IMR-90 (cell line): ENCODE measurements at regions not wholly inside any gene's neighbourhood (a gene's known extent, or its start where the extent isn't known, plus 50 kb on each side); places are given as distances from the start of the nearest gene placed in this dataset.

Experiments used
- ATAC-seq: fragments of 200-7000 bp; cut with Tn5 transposase; 2 replicates; pipeline ENCODE4 v1.9.1; 2020; ENCODE audit warnings: low read depth, mild to moderate bottlenecking, moderate library complexity
- BruUV-seq: library from RNA; stranded (reverse); fragments of 400-500 nt; replicated peaks from 2 replicates; lab custom pipeline; 2021; lab: Mats Ljungman, UMichigan
- CTCF ChIA-PET: fragments of 300-600 bp; formaldehyde crosslinking; extraction: SDS; loops from one replicate; lab custom pipeline; 2021; ENCODE audit warnings: antibody characterized with exemption; lab: Yijun Ruan, JAX
- POLR2A ChIA-PET: fragments of 300-600 bp; sonication (Branson Sonifier 250); formaldehyde crosslinking; loops from one replicate; lab custom pipeline; 2022; ENCODE audit warnings: antibody characterized with exemption; ENCODE audit not compliant: unreplicated experiment; lab: Charles Lee
- DNase-seq: peaks from one replicate; pipeline ENCODE4 v3.0.0; 2013
- H2AFZ ChIP-seq: replicated peaks from 2 replicates; pipeline ENCODE3; 2013; ENCODE audit warnings: low read length, mild to moderate bottlenecking; ENCODE audit not compliant: poor library complexity
- H2AK5ac ChIP-seq: 2 replicates; pipeline ENCODE4 v1.6.1; 2013; ENCODE audit warnings: low read depth, low read length, inconsistent platforms
- H2AK9ac ChIP-seq: replicated peaks from 2 replicates; pipeline ENCODE3; 2013; ENCODE audit warnings: mild to moderate bottlenecking, low read depth, low read length, moderate library complexity; ENCODE audit not compliant: poor library complexity
- H2BK120ac ChIP-seq: 2 replicates; pipeline ENCODE4 v1.6.1; 2013; ENCODE audit warnings: low read depth, low read length, inconsistent platforms
- H2BK15ac ChIP-seq: 3 replicates; pipeline ENCODE4 v1.6.1; 2013; ENCODE audit warnings: low read depth, low read length, inconsistent platforms
- H2BK20ac ChIP-seq: 2 replicates; pipeline ENCODE4 v1.6.1; 2013; ENCODE audit warnings: low read depth, mild to moderate bottlenecking, inconsistent platforms, low read length, moderate library complexity
- H2BK5ac ChIP-seq: 2 replicates; pipeline ENCODE4 v1.6.1; 2013; ENCODE audit warnings: mild to moderate bottlenecking, low read depth, low read length, inconsistent platforms; ENCODE audit not compliant: poor library complexity, severe bottlenecking
- H3K14ac ChIP-seq: replicated peaks from 2 replicates; pipeline ENCODE4 v1.6.1; 2013; ENCODE audit warnings: low read depth, low read length, inconsistent platforms
- H3K18ac ChIP-seq: 2 replicates; pipeline ENCODE4 v1.6.1; 2013; ENCODE audit warnings: low read depth, low read length, control low read depth
- H3K23ac ChIP-seq: 2 replicates; pipeline ENCODE4 v1.6.1; 2013; ENCODE audit warnings: low read depth, low read length, inconsistent platforms
- H3K27ac ChIP-seq: 2 replicates; pipeline ENCODE4 v1.5.1; 2013; ENCODE audit warnings: mild to moderate bottlenecking, control low read depth, low read length; ENCODE audit not compliant: insufficient read depth
- H3K27me3 ChIP-seq: 2 replicates; pipeline ENCODE4 v1.6.1; 2013; ENCODE audit warnings: low read length; ENCODE audit not compliant: control insufficient read depth, insufficient read depth
- H3K36me3 ChIP-seq: 2 replicates; pipeline ENCODE4 v1.6.1; 2013; ENCODE audit warnings: low read length, mixed read lengths; ENCODE audit not compliant: control insufficient read depth, insufficient read depth
- H3K4ac ChIP-seq: 2 replicates; pipeline ENCODE4 v1.6.1; 2013; ENCODE audit warnings: low read depth, low read length, inconsistent platforms
- H3K4me1 ChIP-seq: 2 replicates; pipeline ENCODE4 v1.6.1; 2013; ENCODE audit warnings: low read length, mixed read lengths; ENCODE audit not compliant: control insufficient read depth, insufficient read depth
- H3K4me2 ChIP-seq: 2 replicates; pipeline ENCODE4 v1.6.1; 2013; ENCODE audit warnings: low read depth, mild to moderate bottlenecking, control low read depth, low read length, moderate library complexity
- H3K4me3 ChIP-seq: 2 replicates; pipeline ENCODE4 v1.5.1; 2013; ENCODE audit warnings: low read depth, mild to moderate bottlenecking, control low read depth, low read length, moderate library complexity; ENCODE audit not compliant: insufficient read depth
- H3K56ac ChIP-seq: 2 replicates; pipeline ENCODE4 v1.6.1; 2013; ENCODE audit warnings: low read length, inconsistent platforms; ENCODE audit not compliant: insufficient read depth; ENCODE audit errors: extremely low read depth
- H3K79me1 ChIP-seq, 2 experiments: 2 replicates each; pipeline ENCODE4 v1.6.1; 2013; ENCODE audit warnings: low read length in 2 of 2, inconsistent platforms in 1 of 2, low read depth in 1 of 2
- H3K9ac ChIP-seq: 2 replicates; pipeline ENCODE4 v1.6.1; 2013; ENCODE audit warnings: low read depth, low read length, control low read depth
- H3K9me1 ChIP-seq: 2 replicates; pipeline ENCODE4 v1.6.1; 2013; ENCODE audit warnings: low read length, inconsistent platforms; ENCODE audit not compliant: insufficient read depth
- H3K9me3 ChIP-seq: 2 replicates; pipeline ENCODE4 v1.6.1; 2013; ENCODE audit warnings: low read length; ENCODE audit not compliant: control insufficient read depth, insufficient read depth
- H4K20me1 ChIP-seq: 2 replicates; pipeline ENCODE4 v1.6.1; 2013; ENCODE audit warnings: low read length, inconsistent platforms; ENCODE audit not compliant: insufficient read depth
- H4K5ac ChIP-seq: 2 replicates; pipeline ENCODE4 v1.6.1; 2013; ENCODE audit warnings: mild to moderate bottlenecking, low read depth, low read length, control low read depth
- H4K8ac ChIP-seq, 2 experiments: 2 replicates each; pipeline ENCODE4 v1.6.1; 2013; ENCODE audit warnings: low read depth in 2 of 2, low read length in 2 of 2, control low read depth in 1 of 2, inconsistent platforms in 1 of 2
- H4K91ac ChIP-seq: 2 replicates; pipeline ENCODE4 v1.6.1; 2013; ENCODE audit warnings: low read depth, low read length, inconsistent platforms; ENCODE audit not compliant: insufficient read depth
- BHLHE40 ChIP-seq: fragments of 150-350 bp; IDR thresholded peaks from 2 replicates; pipeline ENCODE4 v1.6.1; 2016; ENCODE audit warnings: mild to moderate bottlenecking, low read depth, low read length
- CEBPB ChIP-seq: IDR thresholded peaks from 2 replicates; pipeline ENCODE4 v1.6.1; 2012; ENCODE audit warnings: low read depth, low read length, improper control_type of control experiment
- CTCF ChIP-seq: conservative IDR thresholded peaks from 2 replicates; pipeline ENCODE4 v1.5.1; 2012; ENCODE audit warnings: mild to moderate bottlenecking, low read depth, low read length, improper control_type of control experiment
- ELK1 ChIP-seq: fragments of 150-350 bp; IDR thresholded peaks from 2 replicates; pipeline ENCODE4 v1.6.1; 2016; ENCODE audit warnings: low read depth, mild to moderate bottlenecking, low read length, moderate library complexity, borderline replicate concordance
- FOS ChIP-seq: fragments of 150-350 bp; IDR thresholded peaks from 2 replicates; pipeline ENCODE4 v1.6.1; 2016; ENCODE audit warnings: low read depth, low read length
- MAFK ChIP-seq: IDR thresholded peaks from 2 replicates; pipeline ENCODE4 v1.6.1; 2012; ENCODE audit warnings: low read depth, low read length, improper control_type of control experiment
- MAZ ChIP-seq: IDR thresholded peaks from 2 replicates; pipeline ENCODE4 v1.6.1; 2012; ENCODE audit warnings: low read depth, mild to moderate bottlenecking, low read length, improper control_type of control experiment, moderate library complexity, borderline replicate concordance
- MXI1 ChIP-seq: IDR thresholded peaks from 2 replicates; pipeline ENCODE4 v1.6.1; 2012; ENCODE audit warnings: low read depth, mild to moderate bottlenecking, low read length, moderate library complexity, borderline replicate concordance
- NFE2L2 ChIP-seq: fragments of 150-350 bp; IDR thresholded peaks from 2 replicates; pipeline ENCODE4 v1.6.1; 2016; ENCODE audit warnings: low read depth, mild to moderate bottlenecking, low read length
- POLR2A ChIP-seq: IDR thresholded peaks from 2 replicates; pipeline ENCODE4 v1.6.1; 2012; ENCODE audit warnings: mild to moderate bottlenecking, low read depth, low read length
- RAD21 ChIP-seq: IDR thresholded peaks from 2 replicates; pipeline ENCODE4 v1.6.1; 2012; ENCODE audit warnings: low read length, improper control_type of control experiment
- RCOR1 ChIP-seq: IDR thresholded peaks from 2 replicates; pipeline ENCODE4 v1.6.1; 2012; ENCODE audit warnings: mild to moderate bottlenecking, low read length, improper control_type of control experiment; ENCODE audit not compliant: insufficient replicate concordance
- RFX5 ChIP-seq: IDR thresholded peaks from 2 replicates; pipeline ENCODE4 v1.8.0; 2012; ENCODE audit warnings: low read depth, mild to moderate bottlenecking, low read length, moderate library complexity
- SMC3 ChIP-seq: fragments of 150-350 bp; IDR thresholded peaks from 2 replicates; pipeline ENCODE4 v1.6.1; 2016; ENCODE audit warnings: low read depth, mild to moderate bottlenecking, antibody characterized with exemption, low read length, moderate library complexity
- USF2 ChIP-seq: fragments of 150-350 bp; IDR thresholded peaks from 2 replicates; pipeline ENCODE4 v1.6.1; 2017; ENCODE audit warnings: mild to moderate bottlenecking, antibody characterized with exemption, low read length, low read depth
- WGBS, 2 experiments: methylation state at CpG; one replicate each; pipeline versions ENCODE4 v1.1.5 to v1.1.7; 2013; ENCODE audit warnings: missing lambda C conversion rate in 2 of 2; ENCODE audit not compliant: insufficient read length in 1 of 2; ENCODE audit errors: extremely low coverage in 2 of 2; 5-methylcytosine and 5-hydroxymethylcytosine counted together
- dilution Hi-C: fragments of 300-500 bp; cut with HindIII; formaldehyde crosslinking; loops from one replicate; pipeline ENCODE4 v1.14.3; 2018; ENCODE audit warnings: low sequenced_read_pairs; ENCODE audit not compliant: unreplicated experiment
- in situ Hi-C: fragments of 300-500 bp; cut with MboI; formaldehyde crosslinking; loops from 3 replicates; pipeline ENCODE4 v1.14.3; 2019; ENCODE audit warnings: low sequenced_read_pairs, inconsistent platforms, mixed read lengths
- intact Hi-C: fragments of 100-400 bp; cut with micrococcal nuclease; formaldehyde crosslinking; loops from 2 replicates; pipeline ENCODE4 v1.10.0; 2022

- Histone ChIP-seq H4K5ac (no peak overlapping the region), H3K79me1 (no peaks in the 10 kb centered on the region), H3K4me1 (no peaks in the 10 kb centered on the region; the same call in 1 of the 2 replicates), H2BK120ac (no peak overlapping the region), H2BK20ac (no peak overlapping the region), H4K20me1 (no peaks in the 10 kb centered on the region; the same call in 1 of the 2 replicates), H3K9ac (no peak overlapping the region), H3K14ac (no peak overlapping the region), H3K36me3 (peaks cover 6% of the 10 kb centered on the region), H3K4me3 (no peak overlapping the region), H3K27ac (no peak overlapping the region), H3K9me1 (no peaks in the 10 kb centered on the region), H4K8ac (no peak overlapping the region), H3K27me3 (no peaks in the 10 kb centered on the region), H2BK5ac (no peak overlapping the region), H2AK5ac (no peak overlapping the region), H2BK15ac (no peak overlapping the region), H3K9me3 (no peaks in the 10 kb centered on the region), H3K4me2 (no peak overlapping the region), H3K4ac (no peak overlapping the region), H3K23ac (no peak overlapping the region), H3K56ac (no peak overlapping the region), H2AFZ (no peak overlapping the region), H3K18ac (no peak overlapping the region), H4K91ac (no peak overlapping the region), H2AK9ac (no peak overlapping the region)
- ATAC-seq (no peak), DNase-seq (no peak)
- in situ Hi-C loops: no loop called here
- intact Hi-C loops: loop anchor here (10.0 kb wide), 1 partner anchor 139 kb away; the partner anchor contains the start of gene SHANK2
- no TSS peak for BruUV-seq
- dilution Hi-C loops: no loop called here
- WGBS, 2 experiments: 85% methylated on average over 4 of the region's 19 CpGs; no CpG with 5 or more reads in 1 of the 2 experiments
- CTCF ChIA-PET: no interaction called here
- POLR2A ChIA-PET: no interaction called here
- TF ChIP-seq ELK1 (no peak), RFX5 (no peak), CTCF (no peak), CEBPB (no peak), MXI1 (no peak), RCOR1 (no peak), MAZ (no peak), POLR2A (no peak), MAFK (no peak), USF2 (no peak), SMC3 (no peak), BHLHE40 (no peak), RAD21 (no peak), FOS (no peak), NFE2L2 (no peak)
These were observed 136.3 kb downstream of the SHANK2 start for GRCh38 chr11:71115770-71116692.
